H9 (cell line): ENCODE measurements at regions not wholly inside any gene's neighbourhood (a gene's known extent, or its start where the extent isn't known, plus 50 kb on each side); places are given as distances from the start of the nearest gene placed in this dataset.

ENCODE experiments used
- DNase-seq: peaks from one replicate; pipeline ENCODE4 v3.0.0-alpha.2; 2017
- H2AFZ ChIP-seq: one replicate; pipeline ENCODE4 v1.6.1; 2013; ENCODE audit warnings: mild to moderate bottlenecking, low read length, control low read depth, moderate library complexity
- H2AK5ac ChIP-seq: 2 replicates; pipeline ENCODE4 v1.6.1; 2013; ENCODE audit warnings: low read length, control low read depth, mixed read lengths; ENCODE audit not compliant: insufficient read length
- H2BK120ac ChIP-seq: one replicate; pipeline ENCODE4 v1.6.1; 2013; ENCODE audit warnings: low read depth, mild to moderate bottlenecking, low read length, control low read depth, inconsistent platforms; ENCODE audit not compliant: poor library complexity, severe bottlenecking
- H2BK12ac ChIP-seq: 2 replicates; pipeline ENCODE4 v1.6.1; 2013; ENCODE audit warnings: low read length, control low read depth, mixed read lengths, low read depth; ENCODE audit not compliant: insufficient read length
- H2BK15ac ChIP-seq: 2 replicates; pipeline ENCODE4 v1.6.1; 2013; ENCODE audit warnings: low read depth, low read length, control low read depth
- H2BK20ac ChIP-seq: one replicate; pipeline ENCODE4 v1.6.1; 2013; ENCODE audit warnings: low read depth, mild to moderate bottlenecking, low read length, control low read depth, inconsistent platforms; ENCODE audit not compliant: poor library complexity, severe bottlenecking
- H2BK5ac ChIP-seq: 2 replicates; pipeline ENCODE4 v1.6.1; 2013; ENCODE audit warnings: low read length, control low read depth, mixed read lengths; ENCODE audit not compliant: insufficient read length
- H3K14ac ChIP-seq: 2 replicates; pipeline ENCODE4 v1.6.1; 2013; ENCODE audit warnings: low read length, control low read depth; ENCODE audit not compliant: insufficient read depth
- H3K18ac ChIP-seq: 2 replicates; pipeline ENCODE4 v1.6.1; 2013; ENCODE audit warnings: low read depth, mild to moderate bottlenecking, mixed read lengths, low read length, control low read depth; ENCODE audit not compliant: insufficient read length
- H3K23ac ChIP-seq: 2 replicates; pipeline ENCODE4 v1.6.1; 2013; ENCODE audit warnings: low read length, control low read depth, mixed read lengths, low read depth; ENCODE audit not compliant: insufficient read length
- H3K23me2 ChIP-seq: 2 replicates; pipeline ENCODE4 v1.6.1; 2013; ENCODE audit warnings: low read depth, mild to moderate bottlenecking, mixed read lengths, low read length, control low read depth; ENCODE audit not compliant: insufficient read length, poor library complexity, severe bottlenecking
- H3K27ac ChIP-seq: 2 replicates; pipeline ENCODE4 v1.5.1; 2013; ENCODE audit warnings: low read length, control low read depth, mixed read lengths, low read depth; ENCODE audit not compliant: insufficient read length
- H3K27me3 ChIP-seq: 2 replicates; pipeline ENCODE4 v1.6.1; 2013; ENCODE audit warnings: low read length, control low read depth, inconsistent platforms; ENCODE audit not compliant: insufficient read depth
- H3K4ac ChIP-seq: 2 replicates; pipeline ENCODE4 v1.6.1; 2013; ENCODE audit warnings: low read depth, mild to moderate bottlenecking, control low read depth, inconsistent platforms, low read length, moderate library complexity
- H3K4me1 ChIP-seq: 2 replicates; pipeline ENCODE4 v1.6.1; 2013; ENCODE audit warnings: low read length, control low read depth, inconsistent platforms; ENCODE audit not compliant: insufficient read depth
- H3K4me2 ChIP-seq: 2 replicates; pipeline ENCODE4 v1.6.1; 2013; ENCODE audit warnings: low read length, control low read depth, mixed read lengths; ENCODE audit not compliant: insufficient read length, insufficient read depth
- H3K56ac ChIP-seq: 2 replicates; pipeline ENCODE4 v1.6.1; 2013; ENCODE audit warnings: low read depth, mild to moderate bottlenecking, mixed read lengths, low read length, control low read depth; ENCODE audit not compliant: insufficient read length
- H3K79me1 ChIP-seq: 2 replicates; pipeline ENCODE4 v1.6.1; 2013; ENCODE audit warnings: low read depth, mild to moderate bottlenecking, moderate library complexity, low read length, control low read depth, inconsistent platforms; ENCODE audit not compliant: insufficient read depth, poor library complexity, severe bottlenecking
- H3K79me2 ChIP-seq: 2 replicates; pipeline ENCODE4 v1.6.1; 2013; ENCODE audit warnings: low read length, control low read depth, inconsistent platforms; ENCODE audit not compliant: insufficient read depth
- H3K9ac ChIP-seq: 2 replicates; pipeline ENCODE4 v1.6.1; 2013; ENCODE audit warnings: low read length, control low read depth, mixed read lengths; ENCODE audit not compliant: insufficient read length; ENCODE audit errors: extremely low read depth
- H3K9me3 ChIP-seq: one replicate; pipeline ENCODE4 v1.6.1; 2013; ENCODE audit warnings: low read depth, low read length, inconsistent platforms; ENCODE audit not compliant: control insufficient read depth
- H3T11ph ChIP-seq: one replicate; pipeline ENCODE4 v1.6.1; 2013; ENCODE audit warnings: mild to moderate bottlenecking, low read length, control low read depth, inconsistent platforms
- H4K20me1 ChIP-seq: one replicate; pipeline ENCODE4 v1.6.1; 2013; ENCODE audit not compliant: control insufficient read depth, insufficient read length, insufficient read depth
- H4K5ac ChIP-seq: 2 replicates; pipeline ENCODE4 v1.6.1; 2013; ENCODE audit warnings: low read depth, mild to moderate bottlenecking, mixed read lengths, low read length, control low read depth; ENCODE audit not compliant: insufficient read length
- H4K8ac ChIP-seq: replicated peaks from 2 replicates; pipeline ENCODE4 v1.6.1; 2013; ENCODE audit warnings: low read length, control low read depth, mixed read lengths, low read depth; ENCODE audit not compliant: insufficient read length
- H4K91ac ChIP-seq: 2 replicates; pipeline ENCODE4 v1.6.1; 2013; ENCODE audit warnings: low read depth, mild to moderate bottlenecking, moderate library complexity, mixed read lengths, low read length, control low read depth; ENCODE audit not compliant: insufficient read length
- H3K27ac Mint-ChIP-seq, 3 experiments: 2 replicates in 2 of 3; 3 replicates in 1 of 3; pipeline ENCODE4 v1.8.0; 2020 to 2021; ENCODE audit warnings: mixed read lengths in 3 of 3, mild to moderate bottlenecking in 1 of 3, moderate library complexity in 1 of 3
- H3K27me3 Mint-ChIP-seq: 2 replicates; pipeline ENCODE4 v1.8.0; 2021; ENCODE audit warnings: low read depth, mild to moderate bottlenecking, moderate library complexity, mixed read lengths
- H3K36me3 Mint-ChIP-seq, 3 experiments: 2 replicates in 2 of 3; 3 replicates in 1 of 3; pipeline ENCODE4 v1.8.0; 2020 to 2021; ENCODE audit warnings: low read depth in 3 of 3, mixed read lengths in 3 of 3; ENCODE audit not compliant: insufficient read depth in 1 of 3
- H3K4me1 Mint-ChIP-seq, 2 experiments: 2 replicates each; pipeline ENCODE4 v1.8.0; 2020; ENCODE audit warnings: mixed read lengths in 2 of 2
- H3K4me3 Mint-ChIP-seq, 2 experiments: 2 replicates in 1 of 2; 3 replicates in 1 of 2; pipeline ENCODE4 v1.8.0; 2020 to 2021; ENCODE audit warnings: mild to moderate bottlenecking in 2 of 2, mixed read lengths in 2 of 2, moderate library complexity in 1 of 2
- H3K9me3 Mint-ChIP-seq, 2 experiments: 2 replicates in 1 of 2; 3 replicates in 1 of 2; pipeline ENCODE4 v1.8.0; 2020; ENCODE audit warnings: mild to moderate bottlenecking in 2 of 2, mixed read lengths in 2 of 2, moderate library complexity in 1 of 2
- CTCF ChIP-seq: fragments of 200-600 bp; sonication (generic); conservative IDR thresholded peaks from 3 replicates; pipeline ENCODE4 v1.8.0; 2021; ENCODE audit warnings: antibody characterized with exemption, mild to moderate bottlenecking
- WGBS: extraction: QIAGEN DNeasy Blood & Tissue Kit; methylation state at CpG from one replicate; pipeline ENCODE4 v1.1.7; 2013; ENCODE audit warnings: missing lambda C conversion rate, low lambda C conversion rate, mixed read lengths; ENCODE audit not compliant: insufficient read length; ENCODE audit errors: extremely low coverage; 5-methylcytosine and 5-hydroxymethylcytosine counted together

GRCh38 chr10:3654980-3655379 lies 130.0 kb downstream of the KLF6 start:
- Histone ChIP-seq H3K4ac (no peak overlapping the region), H3K18ac (no peak overlapping the region), H3K27me3 (no peaks in the 10 kb centered on the region), H3K14ac (no peak overlapping the region), H4K8ac (no peak overlapping the region), H3K23ac (no peak overlapping the region), H3K79me2 (no peaks in the 10 kb centered on the region), H2BK12ac (no peak overlapping the region), H3T11ph (no peak overlapping the region), H2BK20ac (no peak overlapping the region), H3K9me3 (no peaks in the 10 kb centered on the region), H3K27ac (no peak overlapping the region), H3K79me1 (no peaks in the 10 kb centered on the region), H3K23me2 (no peaks in the 10 kb centered on the region), H3K9ac (no peak overlapping the region), H3K56ac (no peak overlapping the region), H3K4me2 (no peak overlapping the region), H4K91ac (no peak overlapping the region), H4K20me1 (no peaks in the 10 kb centered on the region), H2BK5ac (no peak overlapping the region), H4K5ac (no peak overlapping the region), H2BK15ac (no peak overlapping the region), H3K4me1 (peaks cover 2% of the 10 kb centered on the region; the same call in 1 of the 2 replicates), H2BK120ac (no peak overlapping the region), H2AK5ac (no peak overlapping the region), H2AFZ (no peak overlapping the region)
- DNase-seq: no peak
- WGBS: no CpG with 5 or more reads among the region's 1 CpG
- no peak overlapping the region for H3K4me3 Mint-ChIP-seq
- peaks cover 0 to 2% (median 1%) of the 10 kb centered on the region in 3 experiments; a peak in 4 of 7 replicates for H3K36me3 Mint-ChIP-seq
- TF ChIP-seq CTCF: no peak
- H3K9me3 Mint-ChIP-seq: peaks cover 0 to 2% of the 10 kb centered on the region in 2 experiments; a peak in 2 of 5 replicates
- H3K4me1 Mint-ChIP-seq: peaks cover 24% of the 10 kb centered on the region in 2 experiments
- no peak overlapping the region for H3K27ac Mint-ChIP-seq
- peaks cover 2% of the 10 kb centered on the region for H3K27me3 Mint-ChIP-seq
